ENCODE measurements at regions not wholly inside any gene's neighbourhood (a gene's known extent, or its start where the extent isn't known, plus 50 kb on each side); places are given as distances from the start of the nearest gene placed in this dataset.

- H3K4me3 ChIP-seq (ENCODE audit: low read depth, low read length), result no peak overlapping the region
- TF ChIP-seq, protein P1, sequence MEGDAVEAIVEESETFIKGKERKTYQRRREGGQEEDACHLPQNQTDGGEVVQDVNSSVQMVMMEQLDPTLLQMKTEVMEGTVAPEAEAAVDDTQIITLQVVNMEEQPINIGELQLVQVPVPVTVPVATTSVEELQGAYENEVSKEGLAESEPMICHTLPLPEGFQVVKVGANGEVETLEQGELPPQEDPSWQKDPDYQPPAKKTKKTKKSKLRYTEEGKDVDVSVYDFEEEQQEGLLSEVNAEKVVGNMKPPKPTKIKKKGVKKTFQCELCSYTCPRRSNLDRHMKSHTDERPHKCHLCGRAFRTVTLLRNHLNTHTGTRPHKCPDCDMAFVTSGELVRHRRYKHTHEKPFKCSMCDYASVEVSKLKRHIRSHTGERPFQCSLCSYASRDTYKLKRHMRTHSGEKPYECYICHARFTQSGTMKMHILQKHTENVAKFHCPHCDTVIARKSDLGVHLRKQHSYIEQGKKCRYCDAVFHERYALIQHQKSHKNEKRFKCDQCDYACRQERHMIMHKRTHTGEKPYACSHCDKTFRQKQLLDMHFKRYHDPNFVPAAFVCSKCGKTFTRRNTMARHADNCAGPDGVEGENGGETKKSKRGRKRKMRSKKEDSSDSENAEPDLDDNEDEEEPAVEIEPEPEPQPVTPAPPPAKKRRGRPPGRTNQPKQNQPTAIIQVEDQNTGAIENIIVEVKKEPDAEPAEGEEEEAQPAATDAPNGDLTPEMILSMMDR (IDR thresholded peaks at IDR 0.05; ENCODE audit: insufficient read depth, low read depth, low read length, missing control alignments), result no peak
- DNase-seq (ENCODE audit: low read depth), result no peak
These were observed 901.8 kb downstream of the GLUD2 start for GRCh38 chrX:121949041-121949760.

DNA sequence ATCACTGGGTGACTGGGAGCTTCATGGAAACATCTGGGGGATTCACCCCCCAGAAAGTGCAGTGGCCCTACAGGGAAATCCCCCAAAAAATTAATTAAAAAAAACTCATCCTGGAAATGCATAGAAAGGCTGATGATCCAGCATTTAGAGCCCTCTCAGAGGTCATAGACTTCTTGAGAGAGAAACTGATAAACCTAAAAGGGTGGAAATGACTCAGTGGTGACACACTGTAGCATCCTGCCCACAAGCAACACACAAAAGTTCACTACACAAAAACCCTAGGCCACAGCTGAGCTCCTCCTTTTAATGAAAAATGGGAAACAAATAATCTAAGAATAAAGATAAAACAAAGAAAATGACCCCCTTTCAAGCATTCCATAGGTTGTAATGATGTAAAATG is 911.5 kb downstream of the GLUD2 start:
- TF ChIP-seq, protein P1 (IDR thresholded peaks at IDR 0.05; ENCODE audit: insufficient read depth, low read depth, low read length, missing control alignments), result no peak
- no peak overlapping the region for H3K4me3 ChIP-seq (ENCODE audit: low read depth, low read length)
- DNase-seq (ENCODE audit: low read depth), result peak; percentile 21

DNA sequence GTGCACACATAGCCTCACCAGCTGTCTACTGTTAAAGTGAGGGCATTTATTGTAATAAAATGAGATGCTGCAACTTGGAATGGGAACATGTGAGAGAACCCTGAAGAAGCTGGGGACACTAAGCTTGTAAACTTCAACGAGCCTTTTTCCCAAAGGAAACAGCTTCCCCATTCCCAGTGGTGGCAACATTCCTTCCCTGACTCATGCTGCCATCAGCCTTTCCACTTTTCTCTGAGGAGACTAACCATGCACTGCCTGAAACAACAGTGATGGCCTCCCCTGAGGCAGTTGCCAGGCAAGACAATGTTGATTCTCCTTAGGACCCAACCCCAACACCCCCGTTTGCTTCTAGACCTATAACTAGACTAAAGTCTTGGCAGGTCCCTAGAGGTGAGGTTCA is 928.3 kb downstream of the GLUD2 start:
- DNase-seq (ENCODE audit: low read depth), result no peak
- TF ChIP-seq, protein P1 (IDR thresholded peaks at IDR 0.05; ENCODE audit: insufficient read depth, low read depth, low read length, missing control alignments), result no peak
- no peak overlapping the region for H3K4me3 ChIP-seq (ENCODE audit: low read depth, low read length)

- TF ChIP-seq, protein P1 (IDR thresholded peaks at IDR 0.05; ENCODE audit: insufficient read depth, low read depth, low read length, missing control alignments), result no peak
- DNase-seq (ENCODE audit: low read depth), result no peak
- H3K4me3 ChIP-seq (ENCODE audit: low read depth, low read length), result no peak overlapping the region
These were observed 939.8 kb downstream of the GLUD2 start for GRCh38 chrX:121987163-121987562.

DNA sequence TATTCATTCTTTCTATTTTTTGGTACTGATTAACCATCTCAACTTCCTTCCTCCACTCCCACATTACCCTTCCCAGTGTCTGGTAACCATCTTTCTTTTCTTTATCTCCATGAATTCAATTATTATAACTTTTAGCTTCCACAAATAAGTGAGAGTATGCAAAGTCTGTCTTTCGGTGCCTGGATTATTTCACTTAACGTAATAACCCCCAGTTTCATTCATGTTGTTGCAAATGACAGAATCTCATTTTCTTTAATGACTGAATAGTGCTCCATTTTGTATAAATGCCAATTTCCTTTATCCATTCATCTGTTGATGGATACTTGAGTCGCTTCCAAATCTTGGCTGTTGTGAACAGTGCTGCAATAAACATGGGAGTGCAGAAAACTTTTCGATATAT is 940.4 kb downstream of the GLUD2 start:
- DNase-seq (ENCODE audit: low read depth), result no peak
- TF ChIP-seq, protein P1 (IDR thresholded peaks at IDR 0.05; ENCODE audit: insufficient read depth, low read depth, low read length, missing control alignments), result no peak
- H3K4me3 ChIP-seq (ENCODE audit: low read depth, low read length), result no peak overlapping the region

DNA sequence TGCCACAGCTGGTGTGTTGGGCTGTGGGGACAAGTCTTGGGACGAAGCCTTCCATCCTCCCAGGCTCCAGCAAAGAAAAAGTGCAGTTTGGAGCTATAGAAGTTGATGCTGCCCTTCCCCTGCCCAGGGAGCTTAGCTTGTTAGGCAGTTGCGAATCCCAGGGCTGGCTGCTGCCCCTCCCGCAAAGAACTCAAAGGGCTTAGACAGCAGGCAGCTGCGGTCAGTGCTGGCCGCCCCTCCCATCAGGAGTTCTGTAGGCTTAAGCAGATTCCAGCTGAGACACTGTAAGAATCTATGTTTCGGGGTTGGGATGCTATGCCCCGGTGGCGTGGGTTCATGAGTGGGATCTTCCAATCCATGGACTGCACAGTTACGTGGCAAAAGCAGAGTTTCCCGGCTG is 956.7 kb downstream of the GLUD2 start:
- TF ChIP-seq, protein P1 (IDR thresholded peaks at IDR 0.05; ENCODE audit: insufficient read depth, low read depth, low read length, missing control alignments), result no peak
- DNase-seq (ENCODE audit: low read depth), result no peak
- no peak overlapping the region for H3K4me3 ChIP-seq (ENCODE audit: low read depth, low read length)

- H3K4me3 ChIP-seq (ENCODE audit: low read depth, low read length), result no peak overlapping the region
- DNase-seq (ENCODE audit: low read depth), result no peak
- TF ChIP-seq, protein P1 (IDR thresholded peaks at IDR 0.05; ENCODE audit: insufficient read depth, low read depth, low read length, missing control alignments), result no peak
These were observed 979.3 kb downstream of the GLUD2 start for GRCh38 chrX:122026665-122027064.
